ENCODE measurements at regions not wholly inside any gene's neighbourhood (a gene's known extent, or its start where the extent isn't known, plus 50 kb on each side); places are given as distances from the start of the nearest gene placed in this dataset.

DNA sequence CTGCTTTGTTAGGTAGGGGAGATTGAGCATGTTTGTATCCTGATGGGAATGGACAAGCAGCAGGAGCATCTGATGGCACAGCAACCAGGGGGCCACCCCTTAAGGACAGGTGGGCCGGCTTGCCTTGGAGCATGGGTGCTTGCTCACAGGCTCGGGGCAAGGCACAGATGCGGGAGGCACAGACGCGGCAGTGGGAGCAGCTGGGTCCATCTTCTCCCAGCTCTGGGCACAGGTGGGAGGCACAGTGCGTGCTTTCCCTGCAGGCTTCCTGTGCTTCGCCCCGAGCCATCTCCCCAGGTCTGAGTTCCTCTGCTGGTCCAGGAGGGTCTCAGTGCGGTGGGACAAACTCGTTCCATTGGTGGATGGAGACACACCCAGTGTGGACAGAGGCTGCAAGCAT, 73.6 kb upstream of the BHLHE23 start:
- DNase-seq, result no peak
- Histone ChIP-seq H3K4me3 (ENCODE audit: low read depth, low read length) (no peak overlapping the region), H3K36me3 (no peaks in the 10 kb centered on the region), H3K9me3 (ENCODE audit: severe bottlenecking) (peaks cover 28% of the 10 kb centered on the region), H3K27ac (no peak overlapping the region), H3K27me3 (ENCODE audit: insufficient read depth, low read depth, severe bottlenecking) (no peaks in the 10 kb centered on the region)
- no peak for TF ChIP-seq CTCF (IDR thresholded peaks at IDR 0.05; ENCODE audit: low read depth, low read length)

DNA sequence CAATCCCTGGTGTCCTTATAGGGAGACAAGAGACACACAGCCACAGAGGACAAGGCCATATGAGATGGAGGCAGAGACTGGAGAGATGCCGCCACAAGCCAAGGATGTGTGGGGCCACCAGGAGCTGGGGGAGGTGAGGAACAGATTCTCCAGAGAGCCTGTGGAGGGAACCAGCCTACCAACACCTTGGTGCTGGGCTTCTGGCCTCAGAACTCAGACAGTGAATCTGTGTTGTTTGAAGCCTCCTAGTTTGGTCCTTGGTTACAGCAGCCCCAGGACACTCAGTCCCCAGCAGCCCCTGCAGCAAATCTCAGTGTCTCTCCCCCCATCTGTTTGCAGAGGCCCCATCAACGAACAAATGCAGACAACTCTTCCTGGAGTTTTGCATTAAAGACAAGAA, 73.2 kb upstream of the BHLHE23 start:
- Histone ChIP-seq H3K27me3 (ENCODE audit: insufficient read depth, low read depth, severe bottlenecking) (no peaks in the 10 kb centered on the region), H3K9me3 (ENCODE audit: severe bottlenecking) (peaks cover 28% of the 10 kb centered on the region), H3K4me3 (ENCODE audit: low read depth, low read length) (no peak overlapping the region), H3K36me3 (no peaks in the 10 kb centered on the region), H3K27ac (no peak overlapping the region)
- no peak for DNase-seq
- no peak for TF ChIP-seq CTCF (IDR thresholded peaks at IDR 0.05; ENCODE audit: low read depth, low read length)

DNA sequence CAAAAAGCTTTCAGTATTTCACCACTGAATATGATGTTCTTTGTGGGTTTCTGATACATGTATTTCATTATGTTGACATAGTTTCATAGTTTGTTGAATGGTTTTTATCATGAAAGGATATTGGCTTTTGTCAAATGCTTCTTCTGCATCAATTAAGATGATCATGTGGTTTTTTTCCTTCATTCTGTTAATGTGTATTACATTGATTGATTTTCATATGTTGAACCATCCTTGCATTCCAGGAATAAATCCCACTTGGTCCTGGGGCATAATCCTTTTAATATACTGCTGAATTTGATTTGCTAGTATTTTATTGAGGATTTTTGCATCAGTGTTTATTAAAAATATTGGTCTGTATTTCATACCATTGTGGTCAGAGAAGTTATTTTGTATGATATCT, 70.9 kb upstream of the BHLHE23 start:
- no peak for DNase-seq
- H3K27me3 ChIP-seq (ENCODE audit: insufficient read depth, low read depth, severe bottlenecking), result no peaks in the 10 kb centered on the region

GRCh38 chr20:63076421-63076820, 69.7 kb upstream of the BHLHE23 start:
- H3K27me3 ChIP-seq (ENCODE audit: insufficient read depth, low read depth, severe bottlenecking), result peaks cover 3% of the 10 kb centered on the region
- no peak for TF ChIP-seq CTCF (IDR thresholded peaks at IDR 0.05; ENCODE audit: low read depth, low read length)
- H3K36me3 ChIP-seq, result no peaks in the 10 kb centered on the region
- peaks cover 28% of the 10 kb centered on the region for H3K9me3 ChIP-seq (ENCODE audit: severe bottlenecking)
- H3K4me3 ChIP-seq (ENCODE audit: low read depth, low read length), result no peak overlapping the region
- DNase-seq, result no peak
- no peak overlapping the region for H3K27ac ChIP-seq

More for the DNA sequence above, 70.9 kb upstream of the BHLHE23 start:
- no peak for TF ChIP-seq CTCF (IDR thresholded peaks at IDR 0.05; ENCODE audit: low read depth, low read length)
- H3K4me3 ChIP-seq (ENCODE audit: low read depth, low read length), result no peak overlapping the region
- peaks cover 28% of the 10 kb centered on the region for H3K9me3 ChIP-seq (ENCODE audit: severe bottlenecking)
- no peak overlapping the region for H3K27ac ChIP-seq
- no peaks in the 10 kb centered on the region for H3K36me3 ChIP-seq

DNA sequence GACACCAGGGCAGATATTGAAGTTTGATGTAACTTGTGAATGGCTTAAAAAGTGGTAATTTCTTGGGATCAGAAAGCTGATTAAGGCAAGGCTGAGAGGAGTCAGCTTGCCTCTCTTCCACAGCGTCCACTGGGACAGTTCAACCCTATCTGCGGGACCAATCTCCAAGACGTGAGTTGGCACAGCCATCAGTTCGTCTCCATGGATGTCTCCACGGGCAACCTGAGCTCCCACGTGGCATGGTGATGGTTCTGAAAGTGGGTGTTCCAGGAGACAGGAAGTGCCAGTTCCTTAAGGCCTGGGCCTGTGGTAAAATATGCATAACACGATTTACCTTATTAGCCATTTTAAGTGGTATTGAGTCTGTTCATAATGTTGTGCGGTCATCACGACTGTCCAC, 67.9 kb upstream of the BHLHE23 start:
- Histone ChIP-seq H3K36me3 (no peaks in the 10 kb centered on the region), H3K27me3 (ENCODE audit: insufficient read depth, low read depth, severe bottlenecking) (peaks cover 3% of the 10 kb centered on the region), H3K27ac (no peak overlapping the region), H3K4me3 (ENCODE audit: low read depth, low read length) (no peak overlapping the region), H3K9me3 (ENCODE audit: severe bottlenecking) (peaks cover 26% of the 10 kb centered on the region)
- TF ChIP-seq CTCF (IDR thresholded peaks at IDR 0.05; ENCODE audit: low read depth, low read length), result no peak
- no peak for DNase-seq

- H3K36me3 ChIP-seq, result no peaks in the 10 kb centered on the region
- H3K27ac ChIP-seq, result no peak overlapping the region
- no peak overlapping the region for H3K4me3 ChIP-seq (ENCODE audit: low read depth, low read length)
- H3K27me3 ChIP-seq (ENCODE audit: insufficient read depth, low read depth, severe bottlenecking), result peaks cover 3% of the 10 kb centered on the region
- no peak for TF ChIP-seq CTCF (IDR thresholded peaks at IDR 0.05; ENCODE audit: low read depth, low read length)
- no peak for DNase-seq
- peaks cover 26% of the 10 kb centered on the region for H3K9me3 ChIP-seq (ENCODE audit: severe bottlenecking)
These were observed 67.4 kb upstream of the BHLHE23 start for GRCh38 chr20:63074182-63074581.
